NCI-H69 (cell line): ENCODE measurements at regions not wholly inside any gene's neighbourhood (a gene's known extent, or its start where the extent isn't known, plus 50 kb on each side); places are given as distances from the start of the nearest gene placed in this dataset.
"Not testable (repeated sequence)": the region's sequence is repeated elsewhere in the genome, so short reads cannot be mapped to it uniquely, and the experiment has no call there.

Source experiments
- DNase-seq: peaks from one replicate; lab custom pipeline; 2025; lab: John Stamatoyannopoulos, UW

DNA sequence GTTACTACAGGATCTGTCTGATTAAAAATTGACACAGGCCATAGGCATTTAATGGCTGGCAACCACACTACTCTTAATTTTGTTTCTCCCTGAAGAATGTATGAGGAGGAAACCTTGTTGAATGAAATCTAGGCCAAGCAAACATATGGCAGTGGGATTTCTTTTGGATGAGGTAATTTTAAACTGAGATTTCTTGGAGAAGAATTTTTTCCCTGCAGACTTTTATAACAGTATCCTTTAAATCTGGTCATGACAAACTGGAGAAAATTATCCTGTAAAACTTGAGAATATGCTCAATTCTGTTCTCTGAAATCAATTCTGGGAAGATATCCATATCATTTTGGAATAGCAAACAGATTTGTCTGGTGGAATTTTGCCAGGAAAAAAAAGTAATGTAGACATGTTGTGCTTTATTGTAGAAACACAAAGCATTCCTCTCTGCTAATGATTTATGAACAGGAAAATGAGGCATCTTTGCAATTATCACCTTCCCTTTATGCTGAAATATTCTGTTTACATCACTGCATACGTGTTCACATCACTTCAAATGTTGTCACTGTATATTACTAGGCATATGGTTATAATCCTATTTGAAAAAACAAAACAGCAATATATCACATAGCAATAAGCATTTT lies 108.3 kb upstream of the ARSJ start:
- peak; percentile 29 for DNase-seq

DNA sequence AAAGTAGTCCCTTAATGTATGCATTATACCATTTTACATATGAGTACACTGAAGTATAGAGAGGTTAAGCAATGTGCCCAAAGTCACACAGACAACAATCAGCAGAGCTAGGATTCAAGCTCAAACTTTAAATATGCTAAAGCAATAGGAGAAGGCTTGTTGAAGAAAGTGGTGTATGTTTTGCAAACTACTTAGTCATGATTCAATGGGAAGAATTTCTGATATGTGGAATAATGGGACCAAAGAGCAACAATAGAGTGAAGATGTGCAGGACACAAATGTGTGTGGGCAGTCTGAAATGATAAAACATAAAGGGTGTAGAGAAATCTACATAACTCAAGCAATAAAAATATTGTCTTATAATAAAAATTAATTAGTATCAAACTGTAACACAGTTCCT lies 109.0 kb upstream of the ARSJ start:
- no peak for DNase-seq

DNA sequence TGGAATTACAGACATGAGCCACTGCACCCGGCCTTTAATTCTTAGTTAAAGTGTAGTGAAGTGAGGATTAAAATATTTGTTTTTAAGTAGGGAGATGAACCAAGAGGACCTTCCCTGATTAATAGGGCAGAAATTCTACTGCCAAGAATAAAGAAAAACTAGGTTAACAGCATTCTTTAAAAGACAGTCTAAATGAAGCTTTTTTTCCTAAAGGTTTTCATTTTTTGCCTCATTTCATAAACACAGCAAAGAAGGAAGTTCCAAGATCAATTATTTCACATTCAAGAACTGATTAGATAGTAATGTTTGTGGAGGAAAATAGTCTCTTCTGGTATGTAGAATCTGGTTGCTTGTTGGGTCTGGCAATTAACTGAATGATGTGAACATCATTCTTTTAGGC lies 112.1 kb upstream of the ARSJ start:
- DNase-seq = no peak

DNA sequence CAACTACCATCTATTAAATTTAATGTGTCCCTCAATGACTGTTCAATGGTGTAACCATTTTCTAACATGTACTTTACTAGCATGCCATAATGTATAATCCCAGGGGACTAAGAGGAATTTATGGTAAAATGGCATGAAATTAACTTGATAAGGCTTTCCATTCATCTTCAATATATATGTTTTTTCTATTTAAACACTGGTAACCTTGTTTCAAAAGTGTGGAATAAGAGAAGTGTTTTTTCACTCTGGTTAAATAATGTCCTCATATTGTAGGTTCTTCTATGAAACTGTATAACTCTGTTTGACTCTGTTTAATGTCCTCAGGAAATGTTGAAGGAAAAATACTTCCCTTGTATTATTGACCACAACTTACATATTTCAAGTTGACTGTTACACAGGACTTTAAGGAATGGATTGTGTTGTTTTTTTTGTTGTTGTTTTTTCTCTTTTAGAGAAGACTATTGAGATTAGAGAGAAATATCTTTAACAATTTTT lies 113.8 kb upstream of the ARSJ start:
- no peak for DNase-seq

- peak; percentile 37 for DNase-seq
Measured at GRCh38 chr4:114100288-114101031, 121.0 kb upstream of the ARSJ start.

DNA sequence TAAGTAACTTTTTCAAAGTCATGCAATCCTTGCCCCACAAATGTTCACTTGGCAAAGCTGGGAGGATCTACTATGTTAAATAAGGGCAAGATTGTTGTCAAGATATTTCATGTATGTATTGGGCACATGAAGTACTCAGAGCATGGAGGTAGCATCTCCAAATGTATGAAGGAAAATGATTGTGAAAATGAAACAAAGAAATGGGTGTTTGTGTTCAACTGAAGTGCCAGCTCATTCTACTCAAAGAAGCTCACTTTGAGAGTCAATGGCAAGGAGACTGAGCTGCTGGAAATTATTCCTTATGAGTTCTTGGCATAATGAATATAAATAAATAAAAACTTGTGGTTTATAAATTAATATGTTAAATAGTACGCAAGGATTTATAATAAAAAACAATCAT lies 124.5 kb upstream of the ARSJ start:
- peak; percentile 5 for DNase-seq

DNA sequence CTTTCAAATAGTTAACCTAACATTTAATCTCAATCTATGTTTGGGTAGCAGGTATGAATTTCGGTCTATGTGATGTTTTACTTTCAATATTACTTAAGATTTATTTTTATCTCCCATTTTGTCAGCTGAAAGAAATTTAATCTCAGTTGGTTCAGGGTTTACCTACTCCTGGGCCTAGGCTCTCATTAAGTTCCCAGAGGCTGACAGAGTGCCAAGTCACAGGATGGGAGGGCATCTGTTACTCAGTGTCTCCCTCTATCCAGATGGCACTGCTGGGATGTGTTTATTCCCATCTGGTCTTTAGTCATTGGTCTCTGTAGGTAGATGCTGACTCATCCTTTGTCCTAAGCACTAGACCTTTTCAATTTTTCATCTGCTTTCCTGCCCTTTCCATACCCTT lies 129.4 kb upstream of the ARSJ start:
- DNase-seq = peak; percentile 97

- DNase-seq = peak; percentile 31
Measured at GRCh38 chr4:114109776-114110175, 130.3 kb upstream of the ARSJ start.

DNA sequence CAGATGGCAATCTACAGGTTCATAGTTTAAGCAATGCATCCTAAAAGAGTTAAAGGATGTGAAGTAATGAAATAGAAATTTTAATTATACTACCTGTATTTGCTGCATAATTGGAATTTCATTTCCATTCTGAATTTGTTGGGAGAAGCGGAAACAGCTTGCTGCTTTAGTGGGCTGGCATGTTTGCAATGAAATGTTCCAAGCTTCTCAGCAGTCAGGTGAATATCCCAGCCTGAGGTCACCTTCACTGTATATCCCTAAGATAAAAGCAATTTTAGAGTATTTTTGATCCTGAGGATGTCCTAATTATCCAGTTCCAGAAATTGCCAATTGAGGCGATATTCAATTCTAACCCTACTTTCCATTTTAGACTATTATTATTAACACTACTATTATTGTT lies 136.1 kb upstream of the ARSJ start:
- no peak for DNase-seq

DNA sequence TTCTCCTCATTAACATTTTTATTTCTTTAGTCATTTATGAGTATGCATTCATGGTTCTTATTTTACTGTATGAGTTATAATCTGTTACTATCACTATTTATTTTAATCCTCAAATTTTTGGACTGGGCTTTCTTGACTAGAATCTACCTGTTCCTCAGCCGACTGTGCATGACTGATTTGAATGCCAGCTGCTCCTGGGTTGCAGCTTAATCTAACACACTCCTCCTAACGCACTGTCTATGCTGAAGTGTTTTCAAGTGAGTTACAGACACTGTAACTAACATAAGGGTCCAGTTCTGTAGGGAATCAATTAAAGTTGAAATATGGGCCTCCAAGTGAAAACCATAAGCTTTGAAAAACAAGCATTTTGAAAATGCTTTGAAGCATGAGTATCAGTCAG lies 137.4 kb upstream of the ARSJ start:
- peak; percentile 23 for DNase-seq

DNA sequence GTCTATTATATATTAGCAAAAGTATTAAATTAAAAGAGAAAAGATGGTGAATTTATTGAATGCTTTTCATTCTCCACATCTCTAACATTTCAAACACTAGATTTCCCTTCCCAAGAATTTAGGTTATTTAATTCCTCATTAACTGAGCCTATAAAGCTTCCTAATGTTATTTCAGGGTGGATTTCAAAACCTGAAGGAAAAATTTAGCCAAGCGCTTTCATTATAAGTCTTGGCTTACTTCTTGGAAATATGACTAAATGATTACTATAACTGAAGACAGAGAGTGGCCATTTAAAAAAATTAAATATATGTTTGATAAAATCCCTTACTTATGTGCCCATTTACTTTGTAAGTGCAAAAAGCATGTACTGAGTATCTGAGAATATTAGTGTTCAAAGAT lies 141.8 kb upstream of the ARSJ start:
- no peak for DNase-seq

GRCh38 chr4:114132199-114132598 lies 152.8 kb upstream of the ARSJ start:
- no peak for DNase-seq

DNA sequence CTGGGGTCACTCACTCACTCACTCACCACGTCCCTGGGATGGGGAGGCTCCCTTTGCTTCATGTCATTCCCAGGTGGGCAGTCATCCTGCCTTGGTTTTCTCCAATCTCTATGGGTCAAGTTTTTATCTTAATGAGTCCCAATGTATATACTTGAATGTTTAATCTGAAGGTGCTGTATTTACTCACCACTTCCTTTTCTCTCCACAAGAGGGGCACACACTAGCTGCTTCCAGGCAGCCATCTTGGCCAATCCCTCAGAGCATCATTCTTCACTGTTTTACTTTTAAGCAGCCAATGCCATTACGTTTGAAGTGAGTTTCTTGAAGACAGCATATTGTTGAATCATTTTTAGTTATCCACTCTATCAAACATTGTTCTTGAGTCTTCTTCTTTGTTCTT lies 153.4 kb upstream of the ARSJ start:
- DNase-seq = peak; percentile 23

- DNase-seq = peak; percentile 3
Measured at GRCh38 chr4:114136069-114136468, 156.6 kb upstream of the ARSJ start.

DNA sequence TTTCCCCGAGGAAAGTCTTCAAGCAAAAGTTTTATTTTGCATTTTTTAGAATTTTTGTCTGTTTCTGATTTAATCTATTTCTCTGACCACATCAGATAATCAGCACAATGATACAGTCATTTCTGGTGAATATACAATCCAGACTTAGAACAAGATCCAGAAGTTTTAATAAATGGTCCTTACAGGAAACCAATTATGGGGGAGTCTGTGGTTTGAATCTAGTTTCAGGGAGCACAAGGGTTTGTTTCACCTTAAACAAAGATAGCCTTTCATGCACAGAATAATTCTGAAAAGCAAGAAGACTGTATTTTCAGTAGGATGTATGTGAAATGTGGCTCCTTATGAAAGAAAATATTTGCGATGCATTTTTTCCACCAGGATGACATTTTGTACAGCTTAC lies 158.5 kb upstream of the ARSJ start:
- DNase-seq = no peak

DNA sequence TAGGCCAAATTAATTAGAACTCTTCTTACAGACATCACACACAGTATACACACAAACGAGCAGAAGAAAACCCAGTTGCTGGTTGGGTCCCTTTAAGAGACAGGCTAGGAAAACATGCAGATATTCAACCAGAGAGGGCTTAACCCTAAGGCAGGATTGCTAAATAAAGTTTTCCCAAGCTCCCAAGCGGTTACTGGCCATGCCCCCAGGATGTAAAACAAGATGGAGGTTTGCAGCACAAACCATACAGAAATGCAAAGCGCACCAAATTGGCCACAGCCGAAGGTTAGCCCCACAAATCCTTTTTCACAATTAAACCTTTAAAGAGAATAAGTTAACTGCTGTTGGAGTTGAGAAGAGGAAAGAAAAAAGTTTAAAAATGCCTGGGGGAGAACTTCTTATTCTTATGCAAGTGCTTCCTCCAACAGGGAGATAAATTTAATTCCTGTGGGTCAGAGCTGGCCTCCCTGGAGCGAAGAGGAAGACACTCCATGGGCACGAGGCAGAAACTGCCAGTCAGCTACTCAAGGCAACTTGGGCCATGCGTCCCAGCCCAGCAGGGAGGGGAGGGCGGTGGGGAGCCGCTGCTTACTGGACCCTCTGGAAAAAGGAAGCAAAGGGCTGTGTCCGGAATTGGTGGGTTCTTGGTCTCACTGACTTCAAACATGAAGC lies 167.6 kb upstream of the ARSJ start:
- no peak for DNase-seq

DNA sequence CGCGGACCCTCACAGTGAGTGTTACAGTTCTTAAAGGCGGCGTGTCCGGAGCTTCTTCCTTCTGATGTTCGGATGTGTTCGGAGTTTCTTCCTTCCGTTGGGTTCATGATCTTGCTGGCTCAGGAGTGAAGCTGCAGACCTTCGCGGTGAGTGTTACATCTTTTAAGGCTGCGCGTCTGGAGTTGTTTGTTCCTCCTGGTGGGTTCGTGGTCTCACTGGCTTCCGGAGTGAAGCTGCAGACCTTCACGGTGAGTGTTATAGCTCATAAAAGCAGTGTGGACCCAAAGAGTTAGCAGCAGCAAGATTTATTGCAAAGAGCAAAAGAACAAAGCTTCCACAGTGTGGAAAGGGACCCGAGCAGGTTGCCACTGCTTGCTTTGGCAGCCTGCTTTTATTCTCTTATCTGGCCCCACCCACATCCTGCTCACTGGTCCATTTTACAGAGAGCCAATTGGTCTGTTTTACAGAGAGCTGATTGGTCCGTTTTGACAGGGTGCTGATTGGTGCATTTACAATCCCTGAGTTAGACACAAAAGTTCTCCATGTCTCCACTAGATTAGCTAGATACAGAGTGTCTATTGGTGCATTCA lies 168.3 kb upstream of the ARSJ start:
- DNase-seq = not testable (repeated sequence)

- not testable (repeated sequence) for DNase-seq
Measured at GRCh38 chr4:114148372-114149070, 169.1 kb upstream of the ARSJ start.

DNA sequence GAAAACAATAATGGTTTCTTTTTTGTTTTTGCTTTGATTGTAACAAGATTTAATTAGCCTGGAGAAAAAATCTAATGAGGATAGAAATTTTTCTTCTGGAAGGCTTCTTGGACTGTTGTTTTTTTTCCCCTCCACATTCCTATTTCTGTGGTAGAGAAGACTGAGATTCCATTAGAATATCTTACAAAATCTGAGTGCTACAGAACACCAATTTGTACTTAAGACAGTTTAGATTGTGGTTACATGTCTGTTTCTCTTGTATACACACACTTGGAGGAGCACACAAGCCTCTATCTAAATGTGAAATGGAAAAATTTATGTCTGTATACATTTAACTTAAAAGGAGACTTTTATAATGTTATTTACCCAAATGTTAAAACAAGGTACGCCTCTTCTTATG lies 176.9 kb upstream of the ARSJ start:
- no peak for DNase-seq

DNA sequence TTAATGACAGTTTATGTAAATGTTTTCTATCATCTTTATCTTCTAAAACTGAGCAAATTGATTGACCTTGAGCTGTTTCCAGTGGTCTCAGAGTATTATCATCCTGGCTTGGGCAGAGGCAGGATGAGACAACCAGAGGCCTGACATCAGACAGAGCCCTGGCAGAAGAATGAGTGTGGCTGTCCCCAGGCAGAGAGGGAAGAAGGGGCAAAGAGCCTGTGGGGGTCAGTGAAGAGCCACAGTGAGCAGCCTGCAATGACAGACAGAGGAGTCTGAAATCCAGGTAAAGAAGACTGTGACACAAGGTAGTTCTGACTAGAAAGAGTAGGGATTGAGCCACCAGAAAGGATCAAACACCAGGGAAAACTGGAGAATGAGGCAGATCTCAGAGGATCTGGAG lies 182.4 kb upstream of the ARSJ start:
- peak; percentile 37 for DNase-seq

DNA sequence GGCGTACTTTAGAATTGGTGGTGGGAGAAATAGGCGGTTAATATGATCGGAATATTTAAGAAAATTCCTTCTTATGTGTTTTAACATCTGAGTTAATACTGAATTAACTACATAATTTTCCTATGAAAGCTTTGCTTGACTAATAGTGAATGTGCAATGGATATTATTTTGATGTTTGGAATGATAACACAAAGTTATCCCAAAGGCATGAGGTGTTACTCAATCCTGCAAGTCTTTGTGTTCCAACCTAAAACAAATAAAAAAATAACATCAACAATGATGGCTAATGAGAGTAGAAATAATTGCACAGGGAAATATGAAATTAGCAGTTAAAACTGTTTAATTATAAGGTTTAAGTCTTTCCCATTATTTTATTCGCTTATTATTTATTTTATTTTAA lies 183.6 kb upstream of the ARSJ start:
- no peak for DNase-seq

GRCh38 chr4:114173968-114174367 lies 194.5 kb upstream of the ARSJ start:
- no peak for DNase-seq
